ENCODE measurements at regions not wholly inside any gene's neighbourhood (a gene's known extent, or its start where the extent isn't known, plus 50 kb on each side); places are given as distances from the start of the nearest gene placed in this dataset.

GRCh38 chr11:103624708-103625623 is 411.5 kb upstream of the DDI1 start:
- DNase-seq (ENCODE audit: low spot score): peak; percentile 15

- no peak for DNase-seq (ENCODE audit: low spot score)
Measured at GRCh38 chr11:103625624-103625965, 410.8 kb upstream of the DDI1 start.

- no peak for DNase-seq (ENCODE audit: low spot score)
Measured at GRCh38 chr11:103628121-103628520, 408.3 kb upstream of the DDI1 start.

GRCh38 chr11:103631841-103632240 is 404.6 kb upstream of the DDI1 start:
- DNase-seq (ENCODE audit: low spot score): no peak

GRCh38 chr11:103633068-103633788 is 403.2 kb upstream of the DDI1 start:
- DNase-seq (ENCODE audit: low spot score): no peak

GRCh38 chr11:103633819-103634590 is 402.4 kb upstream of the DDI1 start:
- no peak for DNase-seq (ENCODE audit: low spot score)

- no peak for DNase-seq (ENCODE audit: low spot score)
Measured at GRCh38 chr11:103636232-103636631, 400.2 kb upstream of the DDI1 start.

GRCh38 chr11:103637295-103637694 is 399.1 kb upstream of the DDI1 start:
- DNase-seq (ENCODE audit: low spot score): no peak

GRCh38 chr11:103637831-103638230 is 398.6 kb upstream of the DDI1 start:
- no peak for DNase-seq (ENCODE audit: low spot score)

GRCh38 chr11:103644676-103645075 is 391.8 kb upstream of the DDI1 start:
- no peak for DNase-seq (ENCODE audit: low spot score)

- no peak for DNase-seq (ENCODE audit: low spot score)
Measured at GRCh38 chr11:103648054-103648453, 388.4 kb upstream of the DDI1 start.

- no peak for DNase-seq (ENCODE audit: low spot score)
Measured at GRCh38 chr11:103648670-103649400, 387.6 kb upstream of the DDI1 start.

GRCh38 chr11:103649401-103649895 is 387.0 kb upstream of the DDI1 start:
- no peak for DNase-seq (ENCODE audit: low spot score)

GRCh38 chr11:103650330-103650729 is 386.1 kb upstream of the DDI1 start:
- no peak for DNase-seq (ENCODE audit: low spot score)

- DNase-seq (ENCODE audit: low spot score): no peak
Measured at GRCh38 chr11:103651341-103651998, 385.0 kb upstream of the DDI1 start.

GRCh38 chr11:103652013-103652412 is 384.4 kb upstream of the DDI1 start:
- no peak for DNase-seq (ENCODE audit: low spot score)

- DNase-seq (ENCODE audit: low spot score): no peak
Measured at GRCh38 chr11:103656382-103656781, 380.1 kb upstream of the DDI1 start.

GRCh38 chr11:103659206-103659618 is 377.2 kb upstream of the DDI1 start:
- peak; percentile 25 for DNase-seq (ENCODE audit: low spot score)

GRCh38 chr11:103659743-103660142 is 376.7 kb upstream of the DDI1 start:
- no peak for DNase-seq (ENCODE audit: low spot score)

- DNase-seq (ENCODE audit: low spot score): no peak
Measured at GRCh38 chr11:103661185-103661584, 375.3 kb upstream of the DDI1 start.

- no peak for DNase-seq (ENCODE audit: low spot score)
Measured at GRCh38 chr11:103661991-103662390, 374.4 kb upstream of the DDI1 start.

Measured in SW480 (cell line).